Endothelial cell (in vitro differentiated cells): ENCODE measurements at regions not wholly inside any gene's neighbourhood (a gene's known extent, or its start where the extent isn't known, plus 50 kb on each side); places are given as distances from the start of the nearest gene placed in this dataset.

Experiments used
- DNase-seq: peaks from one replicate; pipeline ENCODE4 v3.0.0; 2021; ENCODE audit warnings: low spot score
- H3K27ac Mint-ChIP-seq: one replicate; pipeline ENCODE4 v1.8.0; 2021; ENCODE audit warnings: mixed read lengths, inconsistent platforms; ENCODE audit not compliant: unreplicated experiment
- H3K27me3 Mint-ChIP-seq: one replicate; pipeline ENCODE4 v1.8.0; 2021; ENCODE audit warnings: mild to moderate bottlenecking, moderate library complexity, mixed read lengths, inconsistent platforms; ENCODE audit not compliant: unreplicated experiment
- H3K36me3 Mint-ChIP-seq: one replicate; pipeline ENCODE4 v1.8.0; 2021; ENCODE audit warnings: mild to moderate bottlenecking, low read depth, mixed read lengths, inconsistent platforms; ENCODE audit not compliant: unreplicated experiment
- H3K4me1 Mint-ChIP-seq: one replicate; pipeline ENCODE4 v1.8.0; 2021; ENCODE audit warnings: mild to moderate bottlenecking, mixed read lengths, inconsistent platforms; ENCODE audit not compliant: unreplicated experiment
- H3K4me3 Mint-ChIP-seq: one replicate; pipeline ENCODE4 v1.8.0; 2021; ENCODE audit warnings: mild to moderate bottlenecking, mixed read lengths, inconsistent platforms; ENCODE audit not compliant: unreplicated experiment
- H3K9me3 Mint-ChIP-seq: one replicate; pipeline ENCODE4 v1.8.0; 2021; ENCODE audit warnings: mixed read lengths, inconsistent platforms; ENCODE audit not compliant: unreplicated experiment
- TF ChIP-seq, protein P1 (sequence below): fragments of 200-600 bp; sonication (generic); IDR thresholded peaks from one replicate; pipeline ENCODE4 v1.5.0; 2021; ENCODE audit warnings: antibody characterized with exemption; ENCODE audit not compliant: unreplicated experiment

DNA sequence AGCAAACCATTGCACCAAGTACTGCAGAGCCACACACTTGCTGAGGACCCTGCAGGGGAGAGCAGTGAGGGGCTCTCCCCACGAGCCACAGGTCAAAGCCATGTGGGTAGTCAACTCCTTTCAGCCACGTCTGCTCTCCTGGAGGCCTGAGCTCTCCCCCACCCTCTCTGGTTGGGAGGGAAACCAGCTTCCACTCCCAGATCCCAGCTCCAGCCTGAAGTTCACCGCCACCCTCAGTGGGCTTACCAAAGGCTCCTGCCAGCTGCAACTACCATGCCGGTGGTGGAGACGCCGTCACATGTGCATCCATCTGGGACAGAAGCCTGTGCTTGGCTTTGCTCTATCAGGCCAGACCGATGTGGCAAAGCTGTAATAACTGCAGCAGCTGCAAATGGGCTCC, 521.5 kb upstream of the RAB6C start:
- DNase-seq = no peak
- no peaks in the 10 kb centered on the region for H3K9me3 Mint-ChIP-seq
- peaks cover 2% of the 10 kb centered on the region for H3K27me3 Mint-ChIP-seq
- TF ChIP-seq, protein P1, sequence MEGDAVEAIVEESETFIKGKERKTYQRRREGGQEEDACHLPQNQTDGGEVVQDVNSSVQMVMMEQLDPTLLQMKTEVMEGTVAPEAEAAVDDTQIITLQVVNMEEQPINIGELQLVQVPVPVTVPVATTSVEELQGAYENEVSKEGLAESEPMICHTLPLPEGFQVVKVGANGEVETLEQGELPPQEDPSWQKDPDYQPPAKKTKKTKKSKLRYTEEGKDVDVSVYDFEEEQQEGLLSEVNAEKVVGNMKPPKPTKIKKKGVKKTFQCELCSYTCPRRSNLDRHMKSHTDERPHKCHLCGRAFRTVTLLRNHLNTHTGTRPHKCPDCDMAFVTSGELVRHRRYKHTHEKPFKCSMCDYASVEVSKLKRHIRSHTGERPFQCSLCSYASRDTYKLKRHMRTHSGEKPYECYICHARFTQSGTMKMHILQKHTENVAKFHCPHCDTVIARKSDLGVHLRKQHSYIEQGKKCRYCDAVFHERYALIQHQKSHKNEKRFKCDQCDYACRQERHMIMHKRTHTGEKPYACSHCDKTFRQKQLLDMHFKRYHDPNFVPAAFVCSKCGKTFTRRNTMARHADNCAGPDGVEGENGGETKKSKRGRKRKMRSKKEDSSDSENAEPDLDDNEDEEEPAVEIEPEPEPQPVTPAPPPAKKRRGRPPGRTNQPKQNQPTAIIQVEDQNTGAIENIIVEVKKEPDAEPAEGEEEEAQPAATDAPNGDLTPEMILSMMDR = no peak
- no peaks in the 10 kb centered on the region for H3K4me1 Mint-ChIP-seq
- H3K27ac Mint-ChIP-seq = no peak overlapping the region
- no peaks in the 10 kb centered on the region for H3K36me3 Mint-ChIP-seq
- no peak overlapping the region for H3K4me3 Mint-ChIP-seq

DNA sequence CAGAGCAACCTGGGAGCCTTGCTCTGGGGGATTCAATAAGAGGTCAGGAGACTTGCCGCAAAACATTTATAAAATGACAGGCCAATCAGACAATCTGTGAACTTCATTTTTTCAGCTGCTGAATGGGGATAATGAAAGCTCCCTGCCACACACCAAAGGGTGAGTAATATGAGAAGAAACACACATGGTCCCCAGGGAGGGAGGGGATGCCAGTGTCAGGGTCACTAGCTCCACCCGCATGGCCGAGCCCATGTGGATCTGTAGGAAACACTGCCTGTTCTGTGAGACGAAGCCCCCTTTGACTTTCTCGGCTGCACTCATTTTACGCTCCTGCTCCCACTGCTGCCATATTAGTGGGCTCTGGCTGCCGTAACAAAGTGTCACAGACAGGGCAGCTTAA, 521.0 kb upstream of the RAB6C start:
- Mint-ChIP-seq H3K4me1 (no peaks in the 10 kb centered on the region), H3K9me3 (no peaks in the 10 kb centered on the region), H3K36me3 (no peaks in the 10 kb centered on the region), H3K27ac (no peak overlapping the region), H3K4me3 (no peak overlapping the region), H3K27me3 (peaks cover 2% of the 10 kb centered on the region)
- TF ChIP-seq, protein P1 = no peak
- no peak for DNase-seq

DNA sequence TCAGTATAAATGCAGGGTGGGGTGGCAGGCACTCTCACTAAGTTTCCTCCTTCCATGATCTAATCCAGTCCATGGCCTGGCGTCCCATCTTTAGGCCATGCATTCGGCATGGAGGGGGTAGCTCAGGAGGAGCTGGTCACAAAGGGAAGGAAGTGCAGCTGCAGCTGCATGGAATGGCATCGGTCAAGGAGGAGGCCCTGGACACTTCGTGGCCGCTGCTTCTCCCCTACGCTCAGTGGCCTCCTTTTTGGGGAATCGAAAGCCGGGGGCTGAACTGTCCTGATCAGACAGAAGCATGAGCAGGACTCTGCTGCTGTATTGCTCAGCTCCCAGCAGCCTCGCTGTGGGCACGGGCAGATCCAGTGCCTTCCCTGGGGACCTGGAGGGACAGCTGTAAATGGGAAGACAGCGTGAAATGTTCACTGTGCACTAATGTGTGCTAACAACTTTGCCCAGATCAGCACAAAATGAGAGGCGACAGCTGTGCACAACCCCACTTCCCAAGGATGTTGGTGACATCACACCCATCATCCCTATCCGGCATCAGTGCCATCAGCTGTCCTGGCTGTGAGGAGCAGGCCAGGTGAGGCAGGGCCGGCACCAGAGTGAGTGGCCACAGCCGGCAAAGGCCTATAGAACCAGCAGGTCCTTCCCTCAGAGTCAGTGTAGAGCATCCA, 520.1 kb upstream of the RAB6C start:
- DNase-seq = no peak
- Mint-ChIP-seq H3K27ac (no peak overlapping the region), H3K27me3 (peaks cover 2% of the 10 kb centered on the region), H3K4me1 (no peaks in the 10 kb centered on the region), H3K9me3 (no peaks in the 10 kb centered on the region), H3K36me3 (no peaks in the 10 kb centered on the region), H3K4me3 (no peak overlapping the region)
- TF ChIP-seq, protein P1 = no peak

DNA sequence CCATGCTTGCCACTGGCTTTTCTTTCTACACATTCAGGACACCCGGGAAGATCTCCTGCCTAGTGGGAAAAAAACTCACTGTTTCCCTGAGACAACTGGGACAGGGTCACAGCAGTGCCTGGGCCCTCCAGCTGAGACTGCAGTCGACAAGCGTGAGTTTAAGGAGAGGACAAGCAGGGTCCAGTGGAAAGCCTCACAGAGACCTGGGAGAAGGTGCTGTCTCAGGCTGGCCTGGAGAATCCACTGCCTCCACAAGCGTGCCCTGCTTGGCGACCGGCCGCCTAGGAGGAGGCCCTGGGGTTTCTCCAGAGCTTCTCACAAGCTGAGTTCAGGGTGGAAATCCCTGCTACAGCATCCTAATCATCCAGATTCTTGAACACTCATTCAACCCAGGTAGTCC, 519.6 kb upstream of the RAB6C start:
- H3K27me3 Mint-ChIP-seq = peaks cover 2% of the 10 kb centered on the region
- DNase-seq = no peak

More for the DNA sequence above, 519.6 kb upstream of the RAB6C start:
- TF ChIP-seq, protein P1 = no peak
- Mint-ChIP-seq H3K4me1 (no peaks in the 10 kb centered on the region), H3K36me3 (no peaks in the 10 kb centered on the region), H3K27ac (no peak overlapping the region), H3K9me3 (no peaks in the 10 kb centered on the region), H3K4me3 (no peak overlapping the region)
